NB4 (cell line): ENCODE measurements at regions not wholly inside any gene's neighbourhood (a gene's known extent, or its start where the extent isn't known, plus 50 kb on each side); places are given as distances from the start of the nearest gene placed in this dataset.

Experiments
- MAX ChIP-seq: IDR thresholded peaks from 2 replicates; pipeline ENCODE4 v1.6.1; 2011; ENCODE audit warnings: low read depth, low read length
- POLR2A ChIP-seq: IDR thresholded peaks from 2 replicates; pipeline ENCODE4 v1.6.1; 2011; ENCODE audit warnings: mild to moderate bottlenecking; ENCODE audit not compliant: insufficient read length; ENCODE audit errors: extremely low read depth
- TF ChIP-seq, protein P1 (sequence below): IDR thresholded peaks from one replicate; pipeline ENCODE4 v1.5.1; 2012; ENCODE audit warnings: low read depth, low read length

- TF ChIP-seq, protein P1, sequence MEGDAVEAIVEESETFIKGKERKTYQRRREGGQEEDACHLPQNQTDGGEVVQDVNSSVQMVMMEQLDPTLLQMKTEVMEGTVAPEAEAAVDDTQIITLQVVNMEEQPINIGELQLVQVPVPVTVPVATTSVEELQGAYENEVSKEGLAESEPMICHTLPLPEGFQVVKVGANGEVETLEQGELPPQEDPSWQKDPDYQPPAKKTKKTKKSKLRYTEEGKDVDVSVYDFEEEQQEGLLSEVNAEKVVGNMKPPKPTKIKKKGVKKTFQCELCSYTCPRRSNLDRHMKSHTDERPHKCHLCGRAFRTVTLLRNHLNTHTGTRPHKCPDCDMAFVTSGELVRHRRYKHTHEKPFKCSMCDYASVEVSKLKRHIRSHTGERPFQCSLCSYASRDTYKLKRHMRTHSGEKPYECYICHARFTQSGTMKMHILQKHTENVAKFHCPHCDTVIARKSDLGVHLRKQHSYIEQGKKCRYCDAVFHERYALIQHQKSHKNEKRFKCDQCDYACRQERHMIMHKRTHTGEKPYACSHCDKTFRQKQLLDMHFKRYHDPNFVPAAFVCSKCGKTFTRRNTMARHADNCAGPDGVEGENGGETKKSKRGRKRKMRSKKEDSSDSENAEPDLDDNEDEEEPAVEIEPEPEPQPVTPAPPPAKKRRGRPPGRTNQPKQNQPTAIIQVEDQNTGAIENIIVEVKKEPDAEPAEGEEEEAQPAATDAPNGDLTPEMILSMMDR = no peak
- no peak for TF ChIP-seq POLR2A
- TF ChIP-seq MAX = no peak
Measured at GRCh38 chr6:68007717-68008116, 627.4 kb upstream of the ADGRB3 start.
